ENCODE measurements at regions not wholly inside any gene's neighbourhood (a gene's known extent, or its start where the extent isn't known, plus 50 kb on each side); places are given as distances from the start of the nearest gene placed in this dataset.

DNA sequence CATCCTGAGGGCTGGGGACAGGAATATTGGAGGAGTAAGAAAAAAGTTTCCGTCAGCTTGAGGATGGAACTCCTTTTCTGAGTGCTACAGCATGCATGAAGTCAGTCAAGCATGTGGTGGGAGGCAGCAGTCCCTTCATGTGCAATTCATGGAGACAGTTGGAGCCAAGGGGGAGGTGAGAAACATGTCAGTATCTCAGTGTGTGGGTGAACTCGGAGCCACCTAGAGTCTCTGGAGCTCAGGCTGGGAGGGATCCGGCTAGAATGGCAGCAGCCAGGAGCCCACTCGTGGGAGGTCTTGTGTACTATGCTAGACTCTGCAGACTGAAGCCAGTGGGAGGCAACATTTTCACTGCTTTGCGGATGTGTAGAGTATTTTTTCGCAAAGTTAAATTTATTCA is 60.3 kb downstream of the AVPR1A start:
- DNase-seq (ENCODE audit: low spot score), result peak; percentile 66

DNA sequence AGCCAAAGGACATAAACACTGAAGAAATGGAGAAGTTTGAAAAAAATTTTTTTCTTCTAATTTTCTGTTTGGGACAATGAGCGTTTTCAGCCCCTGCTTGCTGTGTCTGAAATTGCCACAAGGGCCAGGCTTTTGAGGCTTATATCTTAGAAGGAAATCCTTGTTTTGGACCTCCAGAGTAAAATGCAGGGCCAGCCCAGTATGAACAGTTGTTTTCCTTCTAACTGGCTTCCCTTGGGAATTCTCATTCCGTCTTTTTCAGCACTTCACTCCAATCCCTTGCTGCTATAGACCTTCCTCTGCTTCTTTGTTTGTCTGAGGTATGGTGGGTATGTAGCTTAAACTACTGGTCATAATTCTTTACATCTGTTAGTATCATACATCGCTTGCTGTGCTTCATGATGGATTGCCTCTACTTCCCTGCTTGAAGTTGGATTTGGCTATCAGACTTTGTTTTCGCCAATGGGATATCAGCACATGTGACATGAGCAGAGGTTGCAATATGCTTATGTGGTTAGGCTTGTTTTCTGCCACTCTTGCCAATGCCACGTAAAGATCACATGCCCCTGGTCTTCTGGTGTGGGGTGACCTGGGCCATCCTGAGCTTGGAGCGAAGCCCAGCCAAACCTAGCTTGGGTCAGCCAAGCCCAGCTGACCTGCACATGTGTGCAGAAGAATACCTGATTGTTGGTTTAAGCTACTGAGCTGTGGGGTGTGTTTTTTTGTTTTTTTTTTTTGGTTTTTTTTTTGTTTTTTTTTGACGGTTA is 64.7 kb downstream of the AVPR1A start:
- no peak for DNase-seq (ENCODE audit: low spot score)

DNA sequence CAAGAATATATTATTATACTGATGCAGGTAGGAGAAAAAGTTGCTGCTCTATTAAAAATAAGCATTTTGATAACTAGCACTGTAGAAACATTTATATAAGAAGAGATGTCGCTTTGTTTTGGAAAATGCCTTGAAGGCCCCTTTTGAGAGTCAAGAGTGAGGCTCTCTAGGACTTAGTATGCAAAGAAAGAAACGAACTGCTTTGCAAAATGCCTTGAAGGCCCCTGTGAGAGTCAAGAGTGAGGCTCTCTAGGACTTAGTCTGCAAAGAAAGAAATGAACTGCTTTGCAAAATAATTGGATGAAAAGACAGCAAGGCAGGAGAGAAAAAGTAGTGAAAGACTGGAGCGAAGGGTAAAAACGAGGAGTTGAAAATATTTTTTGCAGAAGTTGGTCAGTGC is 65.9 kb downstream of the AVPR1A start:
- no peak for DNase-seq (ENCODE audit: low spot score)

DNA sequence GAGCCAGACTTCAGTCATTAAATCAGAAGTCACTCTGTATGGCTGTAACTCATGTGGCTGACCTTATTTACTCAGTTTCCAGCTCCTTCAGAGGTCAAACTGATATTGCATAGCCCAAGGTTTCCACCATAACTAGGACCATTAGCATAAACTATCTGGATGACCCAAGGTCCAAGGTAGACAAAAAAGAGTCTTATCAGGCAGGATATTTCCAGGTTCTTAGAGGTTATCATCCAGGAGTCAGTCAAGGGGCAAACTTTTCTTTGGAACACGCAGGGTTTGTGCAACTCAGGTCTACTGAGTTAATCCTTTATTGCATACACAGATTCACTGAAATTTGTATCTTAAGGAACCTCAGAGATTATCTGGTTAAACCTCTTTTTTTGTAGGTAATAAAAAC is 66.5 kb downstream of the AVPR1A start:
- no peak for DNase-seq (ENCODE audit: low spot score)

DNA sequence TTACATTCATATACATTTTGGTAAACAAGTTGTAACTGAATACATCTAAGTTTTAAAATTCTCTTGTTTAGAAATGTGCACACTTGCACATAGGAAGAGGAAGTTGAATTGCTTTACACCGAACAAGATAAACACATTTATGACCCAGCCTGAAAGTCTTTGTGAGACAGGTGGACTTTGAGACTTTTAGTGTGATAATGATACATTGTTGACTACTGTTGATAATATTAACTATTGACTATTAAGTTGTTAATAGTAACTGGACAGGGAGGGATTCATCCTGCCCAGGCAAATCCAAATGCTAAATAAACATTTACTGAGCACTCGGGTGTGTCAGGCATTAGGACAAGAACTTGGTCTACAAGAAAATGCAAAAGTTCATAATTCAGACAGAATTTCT is 68.0 kb downstream of the AVPR1A start:
- DNase-seq (ENCODE audit: low spot score), result no peak

DNA sequence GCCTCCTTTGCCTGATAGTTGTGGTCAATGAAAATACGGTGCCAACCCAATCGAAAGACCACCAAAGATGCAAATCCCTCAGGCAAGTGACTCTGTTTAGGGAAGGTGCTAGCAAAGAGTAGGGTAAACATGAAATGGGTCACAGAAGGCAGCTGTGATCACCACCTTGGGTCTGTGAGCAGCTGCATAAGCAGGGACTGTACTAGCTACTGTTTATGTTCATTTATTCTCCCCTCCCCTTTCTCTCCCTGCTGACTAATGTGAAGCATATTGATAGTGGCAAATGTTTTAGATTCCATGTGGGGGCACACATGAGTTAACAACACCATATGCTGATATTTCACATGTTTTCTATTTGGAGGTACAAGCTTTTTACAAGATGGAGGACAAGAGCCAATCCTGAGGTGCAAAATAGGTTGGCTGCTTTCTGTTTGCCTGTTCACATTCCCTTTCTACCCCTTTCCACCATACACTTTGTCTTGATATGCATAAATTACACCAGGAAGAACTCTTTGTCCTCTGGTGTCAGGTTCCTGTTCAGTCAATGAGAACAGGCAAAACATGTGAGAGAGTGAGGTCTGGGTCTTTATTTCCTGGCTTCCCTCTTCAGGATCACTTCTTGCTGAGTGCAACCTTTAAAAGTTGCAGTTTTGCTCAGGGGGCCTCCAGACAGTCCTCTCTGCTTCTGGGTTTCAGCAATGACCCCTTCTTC is 71.1 kb downstream of the AVPR1A start:
- peak; percentile 14 for DNase-seq (ENCODE audit: low spot score)

DNA sequence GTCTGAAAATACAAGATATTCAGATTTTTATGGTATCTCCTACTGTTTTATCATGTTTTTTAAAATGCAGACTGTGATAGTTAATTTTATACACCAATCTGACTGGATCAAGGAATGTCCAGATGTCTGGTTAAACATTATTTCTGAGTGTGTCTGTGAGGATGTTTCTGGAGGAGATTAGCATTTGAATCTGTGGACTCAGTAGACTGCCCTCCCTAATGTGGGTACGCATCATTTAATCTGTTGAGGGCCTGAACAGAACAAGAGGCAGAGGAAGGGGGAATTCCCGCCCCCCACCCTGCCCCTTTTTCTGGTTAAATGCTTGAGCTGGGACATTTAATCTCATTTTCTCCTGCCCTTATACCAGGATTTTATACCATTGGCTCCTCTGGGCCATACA is 72.1 kb downstream of the AVPR1A start:
- no peak for DNase-seq (ENCODE audit: low spot score)

DNA sequence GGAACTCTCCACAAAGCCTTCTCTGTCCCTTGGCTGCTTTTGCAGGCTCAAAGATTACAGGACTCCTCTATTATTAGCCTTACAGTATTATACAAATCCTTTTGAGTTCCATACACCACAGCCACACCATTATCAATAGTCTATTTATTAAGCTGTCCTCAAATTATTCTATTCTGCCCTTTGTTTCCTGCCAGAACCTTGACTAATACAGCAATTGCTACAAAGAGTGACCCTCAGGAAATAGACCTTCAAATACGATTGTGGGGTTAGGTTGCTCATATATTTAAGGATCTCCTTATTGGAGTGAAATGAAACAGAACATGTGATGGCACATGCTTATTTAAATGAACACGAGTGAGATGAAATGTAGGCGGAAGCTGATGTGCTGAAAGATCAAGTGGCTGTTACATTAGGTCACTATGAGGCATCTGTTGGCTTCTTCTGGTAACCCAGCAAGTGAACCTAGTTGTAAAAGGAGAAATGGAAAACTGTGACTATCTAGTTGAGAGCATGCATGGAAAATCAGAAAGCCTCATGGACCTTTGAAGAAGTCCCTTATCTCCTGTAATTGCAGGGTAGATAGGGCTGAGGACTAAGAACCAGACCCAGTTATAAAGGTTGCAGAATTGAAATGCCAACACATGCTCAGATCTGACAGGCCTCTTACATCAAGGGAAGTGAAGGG is 75.5 kb downstream of the AVPR1A start:
- no peak for DNase-seq (ENCODE audit: low spot score)

DNA sequence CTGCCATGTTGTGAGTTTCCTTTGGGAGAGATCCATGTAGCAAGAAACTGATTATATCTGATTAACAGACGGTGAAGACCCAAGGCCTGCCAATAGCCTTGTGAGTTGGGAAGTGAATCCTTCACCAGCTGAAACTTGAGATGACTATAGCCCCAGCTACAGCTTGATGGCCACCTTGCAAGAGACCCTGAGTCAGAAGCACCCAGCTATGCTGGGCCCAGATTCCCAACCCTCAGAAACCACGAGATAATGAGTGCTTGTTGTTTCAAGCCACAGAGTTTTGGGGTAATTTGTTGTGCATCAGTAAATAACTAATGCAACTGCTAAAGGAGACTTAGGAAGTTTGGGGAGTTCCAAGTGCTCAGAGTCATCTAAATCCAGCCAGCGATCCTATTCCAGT is 80.3 kb downstream of the AVPR1A start:
- no peak for DNase-seq (ENCODE audit: low spot score)

DNA sequence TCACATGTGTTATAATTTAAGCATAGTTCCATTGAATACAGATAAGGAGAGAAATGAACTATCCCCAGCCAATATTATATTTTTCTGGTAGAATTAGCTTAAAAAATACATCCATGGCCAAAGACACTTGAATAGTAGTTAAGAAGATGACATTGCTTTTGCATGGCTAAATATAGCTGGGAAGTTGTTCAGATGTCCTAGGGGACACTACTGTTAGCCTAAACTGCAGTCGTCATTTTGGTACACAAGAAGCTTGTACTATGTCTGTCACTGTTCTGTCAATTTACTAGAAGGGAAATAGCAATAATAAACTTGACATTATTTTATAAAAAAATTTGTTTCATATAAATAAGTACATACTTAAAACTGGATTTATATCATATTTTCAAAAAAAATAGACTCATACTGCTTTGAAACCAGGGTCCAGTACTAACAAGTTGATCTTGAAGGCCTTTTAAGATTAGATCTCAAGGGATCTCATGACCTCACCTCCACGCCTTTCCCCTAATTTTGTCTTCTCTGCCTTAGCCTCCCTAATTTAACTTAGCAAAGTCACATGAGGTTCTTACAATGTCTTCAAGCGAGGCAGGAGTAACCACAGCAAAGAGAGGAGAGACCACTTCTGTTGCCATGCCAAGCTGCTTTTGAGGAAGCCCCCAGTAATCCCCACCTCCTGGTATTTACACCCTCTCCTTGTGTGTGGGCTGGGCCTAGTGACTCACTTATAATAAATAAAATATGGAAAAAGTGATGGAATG is 81.0 kb downstream of the AVPR1A start:
- DNase-seq (ENCODE audit: low spot score), result no peak

DNA sequence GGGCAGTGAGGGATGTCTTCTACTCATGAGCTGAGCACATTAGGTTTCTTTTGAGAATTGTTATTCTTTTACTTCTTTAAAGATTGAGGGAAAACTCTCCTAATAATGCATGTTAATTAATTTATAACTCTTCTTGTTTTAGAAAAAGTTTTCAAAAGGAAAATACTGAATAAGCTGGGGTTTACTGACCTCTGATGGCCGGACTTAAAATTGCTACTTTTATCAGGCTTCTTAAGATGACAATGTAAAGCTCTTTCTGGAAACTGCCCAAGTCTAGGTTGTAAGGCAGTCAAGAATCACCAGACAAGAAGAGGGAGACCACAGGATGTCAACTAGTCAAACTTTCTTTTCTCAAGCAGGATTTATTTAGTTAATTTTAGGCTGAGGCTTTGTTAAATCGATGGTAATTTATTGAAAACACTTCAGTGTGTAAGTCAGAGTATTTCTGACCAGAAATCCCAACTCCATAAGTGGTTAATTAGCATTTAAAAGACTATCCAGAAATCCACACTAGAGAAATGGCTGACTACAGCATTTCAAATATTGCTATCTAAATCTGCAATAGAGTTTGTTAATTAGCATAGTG is 82.1 kb downstream of the AVPR1A start:
- peak; percentile 47 for DNase-seq (ENCODE audit: low spot score)

DNA sequence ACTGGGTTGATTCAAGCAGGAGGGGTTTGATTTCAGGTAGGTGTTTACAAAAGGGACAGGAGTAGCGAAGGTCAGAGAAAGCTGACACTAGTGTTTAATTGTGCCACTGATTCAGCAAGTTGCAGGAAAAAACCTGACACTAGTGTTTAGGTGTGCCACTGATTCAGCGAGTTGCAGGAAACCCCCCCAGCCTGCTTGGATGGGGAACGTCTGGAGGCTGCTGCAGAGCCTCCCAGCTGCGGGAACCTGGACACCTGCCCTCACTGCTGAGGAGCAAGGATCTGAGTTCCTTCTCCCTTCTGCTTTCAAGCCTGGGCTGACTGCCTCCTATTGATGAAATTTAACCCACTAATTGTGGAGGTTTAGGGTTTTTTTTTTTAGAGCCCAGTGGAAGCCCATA is 84.2 kb downstream of the AVPR1A start:
- no peak for DNase-seq (ENCODE audit: low spot score)

DNA sequence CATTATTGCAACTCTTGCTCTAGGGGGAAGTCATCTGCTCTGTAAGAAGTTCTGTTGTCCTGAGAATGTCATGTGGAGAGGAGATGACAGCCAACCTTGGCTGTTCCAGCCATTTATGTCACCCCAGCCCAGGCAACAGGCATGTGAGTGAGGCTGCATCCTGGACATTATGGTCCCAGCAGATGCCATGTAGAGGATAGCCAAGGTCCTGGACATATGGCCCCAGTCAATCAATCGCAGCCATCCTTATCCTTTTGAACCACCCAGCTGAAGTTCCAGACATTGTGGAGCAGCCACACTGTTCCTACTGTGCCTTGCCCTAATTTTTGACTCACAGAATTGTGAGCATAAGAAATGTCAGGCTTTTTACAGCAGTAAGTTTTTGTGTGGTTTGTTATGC is 84.9 kb downstream of the AVPR1A start:
- DNase-seq (ENCODE audit: low spot score), result no peak

DNA sequence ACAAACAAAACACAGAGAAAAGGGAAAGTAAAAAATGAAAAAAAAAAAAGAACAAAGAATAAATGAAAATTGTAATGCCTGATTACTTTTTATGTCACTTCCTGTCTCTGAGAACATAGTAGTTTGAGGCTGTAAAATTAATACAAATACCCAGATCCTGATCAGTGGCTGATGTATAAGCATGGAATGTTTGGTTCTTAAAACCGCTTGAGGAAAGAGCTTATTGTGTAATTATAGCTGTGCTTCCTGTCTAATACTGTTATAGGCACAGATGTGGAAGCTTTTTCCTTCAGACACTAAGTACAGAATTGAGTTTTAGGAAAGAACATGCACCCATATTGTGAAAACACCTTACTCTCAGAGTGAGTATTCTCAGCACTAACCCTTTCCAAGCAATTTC is 86.9 kb downstream of the AVPR1A start:
- DNase-seq (ENCODE audit: low spot score), result no peak

DNA sequence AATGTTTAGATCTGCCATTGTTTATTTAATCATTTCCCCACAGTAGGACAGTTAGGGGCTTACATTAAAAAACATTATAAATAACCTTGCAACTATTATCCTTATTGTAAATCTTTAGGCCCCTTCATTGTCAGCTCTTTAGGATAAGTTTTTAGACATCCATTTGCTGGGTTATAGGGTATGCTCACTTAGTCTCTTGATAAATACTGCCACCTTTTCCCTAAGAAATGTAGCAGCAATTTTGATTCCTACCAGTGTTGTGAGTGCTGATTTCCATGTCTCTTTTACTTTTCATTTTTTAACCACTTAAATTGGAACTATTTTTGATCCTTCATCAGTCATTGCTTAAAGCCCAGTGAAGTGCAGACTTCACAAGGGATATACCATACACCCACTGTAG is 94.4 kb downstream of the AVPR1A start:
- DNase-seq (ENCODE audit: low spot score), result no peak

DNA sequence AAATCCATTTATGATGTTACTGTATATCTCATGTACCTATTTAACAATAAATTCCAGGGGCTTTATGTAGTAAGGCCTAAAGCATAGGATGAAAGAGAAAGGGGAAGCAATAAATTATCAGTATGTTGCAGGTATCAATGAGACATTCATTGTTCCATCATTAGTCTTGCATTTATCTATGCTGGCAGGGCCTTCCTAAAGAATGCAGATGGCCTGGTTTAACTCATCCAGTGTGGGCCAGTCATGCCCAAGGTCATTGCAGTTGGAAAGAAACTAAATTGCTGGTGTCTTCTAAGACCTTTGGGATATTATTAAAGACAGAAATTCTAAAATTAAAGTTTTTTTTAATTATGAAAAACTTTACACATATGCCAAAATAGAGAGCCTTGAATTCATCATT is 98.3 kb downstream of the AVPR1A start:
- no peak for DNase-seq (ENCODE audit: low spot score)

DNA sequence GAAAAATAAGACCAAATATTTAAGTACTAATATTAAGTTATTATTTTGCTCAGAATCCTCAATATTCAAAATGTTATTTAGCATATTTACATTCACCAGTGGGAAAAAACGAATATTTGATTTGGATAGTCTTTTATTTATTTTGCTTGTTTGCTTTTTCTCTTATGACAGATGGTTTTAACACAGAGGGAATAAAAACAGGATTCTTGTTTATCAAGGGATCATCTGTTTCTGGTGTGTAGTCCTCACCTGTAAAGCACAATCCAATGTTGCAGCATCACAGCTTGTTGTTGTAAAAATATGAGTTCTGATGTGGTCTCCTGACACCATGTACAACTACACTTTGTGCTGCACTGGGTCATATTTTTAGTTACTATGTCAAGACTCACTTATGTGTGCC is 103.9 kb downstream of the AVPR1A start:
- DNase-seq (ENCODE audit: low spot score), result no peak

DNA sequence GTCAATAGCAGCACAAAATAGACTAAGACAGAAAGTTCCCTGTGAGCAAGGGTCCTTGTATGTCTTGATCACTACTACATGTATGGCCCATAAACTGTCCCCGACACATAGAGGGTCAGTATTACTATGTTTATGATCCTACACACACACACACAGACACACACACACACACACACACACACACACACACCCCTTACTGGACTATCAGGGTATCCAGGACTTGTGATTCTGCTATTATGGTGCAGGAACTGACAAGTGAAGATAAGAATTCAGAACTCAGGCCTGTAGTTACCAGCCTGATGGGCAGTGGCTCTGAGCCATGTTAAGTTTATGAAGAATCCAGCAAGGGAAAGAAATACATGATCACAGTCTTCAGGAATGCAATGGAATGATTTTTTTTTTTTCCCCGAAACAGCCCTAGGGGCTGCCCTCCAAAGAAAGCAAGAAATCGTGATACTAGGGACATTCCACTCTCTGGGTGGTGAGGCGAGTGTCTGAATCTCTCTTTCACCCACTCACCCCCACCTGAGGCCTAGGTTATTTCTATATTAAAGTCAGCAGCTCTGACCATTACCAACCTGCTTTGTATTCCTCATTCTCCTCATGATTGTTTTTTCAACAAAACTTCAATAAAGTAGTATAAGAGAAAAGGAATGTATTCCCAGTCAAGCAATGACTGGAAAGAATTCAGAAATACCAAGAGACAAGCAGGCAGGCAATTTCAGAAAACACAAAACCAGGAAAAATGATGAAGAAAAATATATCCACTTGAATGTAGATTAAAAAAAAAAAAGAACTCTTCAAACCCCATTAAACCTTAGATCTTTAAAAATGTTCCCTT is 105.8 kb downstream of the AVPR1A start:
- DNase-seq (ENCODE audit: low spot score), result no peak

DNA sequence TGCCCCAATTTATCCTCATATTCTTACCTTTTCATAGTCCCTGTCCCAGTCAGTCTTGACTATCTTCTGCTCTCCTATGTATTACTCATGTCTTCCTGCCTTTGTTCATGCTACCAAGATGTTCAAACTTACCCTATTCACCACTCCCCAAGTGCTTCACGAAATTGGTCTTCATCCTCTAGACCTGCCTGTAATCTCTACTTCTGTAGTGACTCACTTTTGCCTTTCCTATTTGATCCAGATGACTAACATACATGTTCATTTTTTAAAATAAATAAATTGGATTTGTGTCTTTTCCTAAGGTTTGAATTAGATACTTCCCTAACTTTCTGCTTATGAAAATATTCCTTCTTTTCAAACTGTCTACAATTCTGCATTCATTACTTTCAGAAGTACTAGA is 107.7 kb upstream of the PPM1H start:
- no peak for DNase-seq (ENCODE audit: low spot score)

DNA sequence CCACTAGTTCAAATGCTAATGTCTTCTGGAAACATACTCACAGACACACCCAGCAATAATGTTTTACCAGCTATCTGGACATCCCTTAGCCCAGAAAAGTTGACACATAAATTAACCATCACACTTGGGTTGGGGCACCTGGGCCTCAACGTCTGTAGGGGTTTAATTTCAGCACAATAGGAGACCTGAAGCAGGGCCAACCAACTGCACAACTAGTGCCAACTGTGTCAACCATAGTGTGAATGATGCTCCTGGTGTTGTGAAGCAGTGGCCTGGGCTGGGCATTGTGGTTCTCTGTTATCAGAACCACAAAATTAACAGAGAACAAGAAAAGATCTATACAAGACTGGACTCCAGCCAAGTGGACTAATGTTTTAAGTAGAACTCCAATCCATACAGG is 106.7 kb upstream of the PPM1H start:
- no peak for DNase-seq (ENCODE audit: low spot score)

DNA sequence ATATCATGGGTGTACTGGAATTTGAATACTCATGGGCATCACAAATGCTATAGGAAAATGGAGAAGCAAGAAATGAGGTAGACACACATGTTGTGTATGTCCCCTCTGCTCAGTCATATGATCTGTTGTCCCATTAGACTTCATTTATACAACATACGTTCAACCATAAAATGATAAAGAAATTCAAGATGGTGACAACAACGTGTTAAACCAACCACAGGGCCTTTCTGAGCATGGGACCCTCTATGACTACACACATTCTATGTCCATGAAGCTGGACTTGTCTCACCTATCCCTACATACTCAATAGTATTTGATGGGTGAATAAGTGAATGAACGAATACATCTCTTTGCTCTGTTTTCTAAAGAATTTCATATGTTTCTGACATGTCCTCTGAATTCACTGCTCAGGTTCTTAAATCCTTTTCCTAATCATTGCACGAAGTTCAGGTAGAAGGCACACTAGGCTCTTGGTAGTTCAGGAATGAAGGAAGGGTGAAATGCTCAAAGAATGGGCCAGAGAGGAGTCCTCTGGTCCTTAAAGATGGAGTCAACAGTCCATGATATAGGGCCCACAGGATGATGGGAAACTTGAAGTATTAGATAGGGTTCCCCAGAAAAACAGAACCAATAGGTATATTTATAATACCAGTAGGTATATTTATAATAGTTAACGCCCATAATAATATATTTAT is 105.7 kb upstream of the PPM1H start:
- no peak for DNase-seq (ENCODE audit: low spot score)

Measured in Ammon's horn (tissue), 1 donor.